PC-9 (cell line): ENCODE measurements at regions not wholly inside any gene's neighbourhood (a gene's known extent, or its start where the extent isn't known, plus 50 kb on each side); places are given as distances from the start of the nearest gene placed in this dataset.
"Not testable (repeated sequence)": the region's sequence is repeated elsewhere in the genome, so short reads cannot be mapped to it uniquely, and the experiment has no call there.

Source experiments
- EZH2 ChIP-seq: fragments of 200-600 bp; sonication (generic); IDR thresholded peaks from 2 replicates; pipeline ENCODE4 v1.8.0; 2017; ENCODE audit warnings: antibody characterized with exemption, low read depth
- TF ChIP-seq, protein P1 (sequence below): fragments of 200-600 bp; sonication (generic); conservative IDR thresholded peaks from 2 replicates; pipeline ENCODE4 v1.6.1; 2017; ENCODE audit warnings: mixed run types, antibody characterized with exemption, mild to moderate bottlenecking, moderate library complexity

DNA sequence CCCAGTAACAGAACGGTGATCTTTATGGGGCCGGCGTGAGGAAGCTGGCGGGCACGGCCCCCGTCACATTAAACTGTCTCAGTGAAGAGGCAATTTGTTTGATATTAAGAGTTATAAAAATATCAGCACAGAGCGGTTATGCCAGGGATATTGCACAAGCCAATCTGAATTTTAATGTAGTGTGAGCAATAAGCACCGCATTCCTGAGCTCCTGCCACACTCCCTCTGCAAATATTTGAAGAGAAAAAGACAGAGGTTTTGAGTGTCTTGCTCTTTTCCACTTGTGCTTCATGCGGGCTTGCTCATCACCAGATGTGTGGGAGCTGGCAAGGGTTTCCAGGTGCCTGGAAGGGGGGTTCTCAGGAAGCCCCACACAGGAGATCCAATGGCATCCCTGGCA lies 50.3 kb upstream of the PAX8 start:
- TF ChIP-seq, protein P1, sequence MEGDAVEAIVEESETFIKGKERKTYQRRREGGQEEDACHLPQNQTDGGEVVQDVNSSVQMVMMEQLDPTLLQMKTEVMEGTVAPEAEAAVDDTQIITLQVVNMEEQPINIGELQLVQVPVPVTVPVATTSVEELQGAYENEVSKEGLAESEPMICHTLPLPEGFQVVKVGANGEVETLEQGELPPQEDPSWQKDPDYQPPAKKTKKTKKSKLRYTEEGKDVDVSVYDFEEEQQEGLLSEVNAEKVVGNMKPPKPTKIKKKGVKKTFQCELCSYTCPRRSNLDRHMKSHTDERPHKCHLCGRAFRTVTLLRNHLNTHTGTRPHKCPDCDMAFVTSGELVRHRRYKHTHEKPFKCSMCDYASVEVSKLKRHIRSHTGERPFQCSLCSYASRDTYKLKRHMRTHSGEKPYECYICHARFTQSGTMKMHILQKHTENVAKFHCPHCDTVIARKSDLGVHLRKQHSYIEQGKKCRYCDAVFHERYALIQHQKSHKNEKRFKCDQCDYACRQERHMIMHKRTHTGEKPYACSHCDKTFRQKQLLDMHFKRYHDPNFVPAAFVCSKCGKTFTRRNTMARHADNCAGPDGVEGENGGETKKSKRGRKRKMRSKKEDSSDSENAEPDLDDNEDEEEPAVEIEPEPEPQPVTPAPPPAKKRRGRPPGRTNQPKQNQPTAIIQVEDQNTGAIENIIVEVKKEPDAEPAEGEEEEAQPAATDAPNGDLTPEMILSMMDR, result not testable (repeated sequence)
- TF ChIP-seq EZH2, result not testable (repeated sequence)
